LNCaP clone FGC (cell line): ENCODE measurements at regions not wholly inside any gene's neighbourhood (a gene's known extent, or its start where the extent isn't known, plus 50 kb on each side); places are given as distances from the start of the nearest gene placed in this dataset.
"Not testable (repeated sequence)": the region's sequence is repeated elsewhere in the genome, so short reads cannot be mapped to it uniquely, and the experiment has no call there.

Experiments used
- DNase-seq: peaks from one replicate; pipeline ENCODE4 v3.0.0-alpha.2; 2011; ENCODE audit warnings: low read depth
- H3K4me3 ChIP-seq: 2 replicates; pipeline ENCODE4 v1.5.1; 2011; ENCODE audit warnings: mild to moderate bottlenecking, low read depth, low read length, control low read depth
- CTCF ChIP-seq: IDR thresholded peaks from 2 replicates; pipeline ENCODE4 v1.5.1; 2012; ENCODE audit warnings: mild to moderate bottlenecking; ENCODE audit not compliant: control insufficient read depth, insufficient read depth; ENCODE audit errors: extremely low read depth

DNA sequence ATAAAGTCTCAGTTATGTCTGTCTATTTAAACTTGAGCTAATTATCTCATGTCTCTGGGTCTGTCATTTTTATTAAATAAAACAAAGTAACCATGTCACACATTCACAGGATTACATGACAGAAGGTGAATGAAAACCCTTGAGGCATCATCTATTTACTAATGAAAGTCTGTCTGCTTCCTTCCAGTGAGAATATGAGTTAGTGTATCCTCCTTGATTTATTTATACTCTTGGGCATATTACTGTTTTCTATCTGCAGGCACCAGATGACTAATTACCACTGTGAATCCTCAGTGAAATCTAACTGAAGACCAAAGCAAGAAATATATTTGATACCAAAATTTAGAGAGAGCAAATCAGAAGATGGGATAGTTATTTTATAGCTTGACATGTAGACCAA lies 163.7 kb downstream of the CDC14C start:
- DNase-seq: no peak
- TF ChIP-seq CTCF: no peak
- no peak overlapping the region for H3K4me3 ChIP-seq

- no peak for TF ChIP-seq CTCF
- no peak for DNase-seq
- H3K4me3 ChIP-seq: no peak overlapping the region
These were observed 165.4 kb downstream of the CDC14C start for GRCh38 chr7:49089717-49090116.

DNA sequence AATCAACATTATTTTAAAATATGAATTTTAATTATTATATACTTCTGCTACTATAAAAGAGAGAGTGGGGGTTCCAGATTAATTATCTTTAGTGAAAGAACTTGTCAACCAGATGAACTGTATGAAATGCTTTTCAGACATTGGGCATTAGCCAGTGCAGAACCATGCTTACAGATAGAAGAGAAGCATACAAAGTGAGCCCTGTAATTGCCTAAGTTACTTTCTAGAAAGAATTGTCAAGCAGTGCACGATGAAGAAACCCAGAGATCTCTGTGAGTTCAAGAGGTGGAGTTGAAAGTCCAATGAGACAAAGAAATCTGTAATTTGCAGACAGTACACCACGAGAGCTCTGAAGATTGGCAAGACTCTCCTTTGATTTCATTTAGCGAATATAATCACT lies 166.7 kb downstream of the CDC14C start:
- no peak overlapping the region for H3K4me3 ChIP-seq
- DNase-seq: no peak
- TF ChIP-seq CTCF: no peak

GRCh38 chr7:49091519-49091918 lies 167.2 kb downstream of the CDC14C start:
- TF ChIP-seq CTCF: no peak
- no peak for DNase-seq
- no peak overlapping the region for H3K4me3 ChIP-seq

DNA sequence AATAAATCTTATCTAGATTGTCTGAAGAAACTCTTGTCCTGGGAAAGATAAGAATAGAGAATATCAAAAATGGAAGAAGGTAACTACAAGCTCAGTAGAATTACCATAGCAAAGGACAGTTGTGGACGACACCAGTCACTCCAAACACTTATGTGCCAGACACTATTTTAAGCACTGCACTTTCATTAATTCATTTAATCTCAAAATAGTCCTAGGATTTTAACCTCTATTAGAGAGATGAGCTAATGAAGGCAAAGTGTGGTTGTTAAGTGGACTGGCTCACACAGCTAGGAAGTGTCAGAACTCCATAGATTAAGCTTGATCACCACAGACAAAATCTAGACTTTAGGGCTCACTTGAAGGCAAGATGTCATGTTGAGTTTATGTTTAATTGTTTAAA lies 168.9 kb downstream of the CDC14C start:
- DNase-seq: no peak
- no peak overlapping the region for H3K4me3 ChIP-seq
- TF ChIP-seq CTCF: no peak

- DNase-seq: no peak
- H3K4me3 ChIP-seq: no peak overlapping the region
- no peak for TF ChIP-seq CTCF
These were observed 170.5 kb downstream of the CDC14C start for GRCh38 chr7:49094866-49095265.

DNA sequence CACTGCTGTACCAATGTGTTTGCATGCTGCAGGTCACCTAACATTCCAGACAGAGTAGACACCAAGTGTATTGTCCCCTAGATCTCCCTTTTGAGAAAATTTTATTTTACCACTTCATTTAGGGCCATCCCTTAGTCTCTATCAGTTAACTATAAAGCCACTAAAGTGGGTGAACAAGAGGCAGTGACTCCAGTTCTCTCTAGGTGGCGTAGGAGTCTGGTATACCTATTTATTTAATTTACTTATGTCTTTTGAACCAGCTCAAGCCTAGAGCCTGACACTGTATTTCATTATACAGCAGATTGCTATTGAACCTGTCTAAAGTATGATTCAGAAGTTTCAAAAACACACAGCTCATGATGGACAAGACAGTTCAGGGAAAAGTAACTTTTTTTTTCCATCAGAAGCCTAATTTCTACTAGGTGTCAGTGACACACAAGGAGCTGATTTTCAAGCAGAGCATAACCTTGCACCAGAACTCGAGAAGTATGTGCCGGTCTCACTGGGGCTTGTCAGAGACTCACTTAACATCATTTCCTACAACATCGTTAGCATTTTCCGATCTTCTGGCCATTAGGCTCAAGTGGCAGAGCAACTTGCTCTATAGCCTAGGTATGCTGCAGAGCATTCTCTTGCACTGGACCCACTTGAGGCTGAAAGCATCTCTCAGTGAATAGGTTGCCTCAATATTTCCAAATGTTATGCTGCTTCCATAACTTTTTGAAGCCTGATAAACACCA lies 175.4 kb downstream of the CDC14C start:
- peak; percentile 48 for TF ChIP-seq CTCF
- DNase-seq: peak; percentile 18
- H3K4me3 ChIP-seq: no peak overlapping the region

- H3K4me3 ChIP-seq, DNase-seq: not testable (repeated sequence)
These were observed 176.8 kb downstream of the CDC14C start for GRCh38 chr7:49100908-49101740.
